ENCODE measurements at regions not wholly inside any gene's neighbourhood (a gene's known extent, or its start where the extent isn't known, plus 50 kb on each side); places are given as distances from the start of the nearest gene placed in this dataset.

DNA sequence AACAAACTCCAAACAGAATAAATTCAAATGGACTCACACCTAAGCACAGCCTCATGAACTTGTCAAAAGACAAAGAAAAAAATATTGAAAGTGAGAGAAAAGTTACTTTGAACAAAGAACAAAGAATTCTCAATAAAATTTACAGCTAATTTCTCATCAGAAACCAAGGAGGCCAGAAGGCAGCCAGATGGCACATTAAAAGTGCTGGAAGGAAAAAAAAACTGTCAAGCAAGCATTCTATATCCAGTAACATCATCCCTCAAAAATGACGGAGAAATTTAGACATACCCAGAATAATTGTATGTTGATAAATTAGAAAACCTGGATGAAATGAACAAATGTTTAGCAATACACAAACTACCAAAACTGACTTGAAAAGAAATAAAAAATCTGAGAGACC is 129.8 kb upstream of the UQCRFS1 start:
- TF ChIP-seq POLR2AphosphoS5 (IDR thresholded peaks at IDR 0.05; ENCODE audit: low read depth) (no peak), SPI1 (IDR thresholded peaks at IDR 0.05; ENCODE audit: borderline replicate concordance, low read depth) (no peak), GABPA (IDR thresholded peaks at IDR 0.05; ENCODE audit: low read depth) (no peak)
- TF ChIP-seq, protein P1, sequence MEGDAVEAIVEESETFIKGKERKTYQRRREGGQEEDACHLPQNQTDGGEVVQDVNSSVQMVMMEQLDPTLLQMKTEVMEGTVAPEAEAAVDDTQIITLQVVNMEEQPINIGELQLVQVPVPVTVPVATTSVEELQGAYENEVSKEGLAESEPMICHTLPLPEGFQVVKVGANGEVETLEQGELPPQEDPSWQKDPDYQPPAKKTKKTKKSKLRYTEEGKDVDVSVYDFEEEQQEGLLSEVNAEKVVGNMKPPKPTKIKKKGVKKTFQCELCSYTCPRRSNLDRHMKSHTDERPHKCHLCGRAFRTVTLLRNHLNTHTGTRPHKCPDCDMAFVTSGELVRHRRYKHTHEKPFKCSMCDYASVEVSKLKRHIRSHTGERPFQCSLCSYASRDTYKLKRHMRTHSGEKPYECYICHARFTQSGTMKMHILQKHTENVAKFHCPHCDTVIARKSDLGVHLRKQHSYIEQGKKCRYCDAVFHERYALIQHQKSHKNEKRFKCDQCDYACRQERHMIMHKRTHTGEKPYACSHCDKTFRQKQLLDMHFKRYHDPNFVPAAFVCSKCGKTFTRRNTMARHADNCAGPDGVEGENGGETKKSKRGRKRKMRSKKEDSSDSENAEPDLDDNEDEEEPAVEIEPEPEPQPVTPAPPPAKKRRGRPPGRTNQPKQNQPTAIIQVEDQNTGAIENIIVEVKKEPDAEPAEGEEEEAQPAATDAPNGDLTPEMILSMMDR (IDR thresholded peaks at IDR 0.05; ENCODE audit: insufficient read depth, low read length) = no peak
- TF ChIP-seq, protein P2, sequence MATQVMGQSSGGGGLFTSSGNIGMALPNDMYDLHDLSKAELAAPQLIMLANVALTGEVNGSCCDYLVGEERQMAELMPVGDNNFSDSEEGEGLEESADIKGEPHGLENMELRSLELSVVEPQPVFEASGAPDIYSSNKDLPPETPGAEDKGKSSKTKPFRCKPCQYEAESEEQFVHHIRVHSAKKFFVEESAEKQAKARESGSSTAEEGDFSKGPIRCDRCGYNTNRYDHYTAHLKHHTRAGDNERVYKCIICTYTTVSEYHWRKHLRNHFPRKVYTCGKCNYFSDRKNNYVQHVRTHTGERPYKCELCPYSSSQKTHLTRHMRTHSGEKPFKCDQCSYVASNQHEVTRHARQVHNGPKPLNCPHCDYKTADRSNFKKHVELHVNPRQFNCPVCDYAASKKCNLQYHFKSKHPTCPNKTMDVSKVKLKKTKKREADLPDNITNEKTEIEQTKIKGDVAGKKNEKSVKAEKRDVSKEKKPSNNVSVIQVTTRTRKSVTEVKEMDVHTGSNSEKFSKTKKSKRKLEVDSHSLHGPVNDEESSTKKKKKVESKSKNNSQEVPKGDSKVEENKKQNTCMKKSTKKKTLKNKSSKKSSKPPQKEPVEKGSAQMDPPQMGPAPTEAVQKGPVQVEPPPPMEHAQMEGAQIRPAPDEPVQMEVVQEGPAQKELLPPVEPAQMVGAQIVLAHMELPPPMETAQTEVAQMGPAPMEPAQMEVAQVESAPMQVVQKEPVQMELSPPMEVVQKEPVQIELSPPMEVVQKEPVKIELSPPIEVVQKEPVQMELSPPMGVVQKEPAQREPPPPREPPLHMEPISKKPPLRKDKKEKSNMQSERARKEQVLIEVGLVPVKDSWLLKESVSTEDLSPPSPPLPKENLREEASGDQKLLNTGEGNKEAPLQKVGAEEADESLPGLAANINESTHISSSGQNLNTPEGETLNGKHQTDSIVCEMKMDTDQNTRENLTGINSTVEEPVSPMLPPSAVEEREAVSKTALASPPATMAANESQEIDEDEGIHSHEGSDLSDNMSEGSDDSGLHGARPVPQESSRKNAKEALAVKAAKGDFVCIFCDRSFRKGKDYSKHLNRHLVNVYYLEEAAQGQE (IDR thresholded peaks at IDR 0.05; ENCODE audit: insufficient replicate concordance, low read depth) = no peak
- no peak for DNase-seq (ENCODE audit: low read depth in 1 of 2, low spot score in 1 of 2)
- no peaks in the 10 kb centered on the region for H3K27me3 ChIP-seq (ENCODE audit: insufficient read depth, poor library complexity, severe bottlenecking)

DNA sequence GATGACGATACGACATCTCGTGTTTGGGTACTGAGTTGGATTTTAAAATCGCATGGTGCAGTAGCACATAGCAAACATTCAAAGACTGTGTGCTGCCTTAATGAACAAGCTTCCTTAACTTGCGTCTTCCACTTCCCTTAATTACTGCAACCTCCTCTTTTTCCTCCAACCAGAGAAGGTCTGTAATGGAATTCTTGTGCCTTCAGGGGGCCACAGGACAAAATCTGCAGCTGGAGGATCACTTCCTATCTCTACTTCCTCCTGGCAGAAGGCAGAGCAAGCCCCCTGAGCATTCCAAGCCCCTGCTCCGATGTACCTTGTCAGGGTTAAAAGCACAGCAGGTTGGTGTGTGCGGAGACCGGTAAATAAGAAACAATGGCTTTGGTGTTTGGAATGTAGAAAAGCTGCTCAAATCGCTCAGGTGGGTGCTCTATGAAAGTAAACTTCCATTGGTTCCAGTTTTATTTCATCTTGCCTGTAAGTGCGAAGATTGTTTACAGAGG is 151.3 kb upstream of the UQCRFS1 start:
- H3K27ac ChIP-seq (replicated peaks) = no peak overlapping the region
- TF ChIP-seq, protein P2 (IDR thresholded peaks at IDR 0.05; ENCODE audit: insufficient replicate concordance, low read depth) = no peak

More for the DNA sequence above, 129.8 kb upstream of the UQCRFS1 start:
- H3K4me3 ChIP-seq (replicated peaks; ENCODE audit: insufficient read depth, low read length) = no peak overlapping the region
- no peak overlapping the region for H3K27ac ChIP-seq (replicated peaks)

DNA sequence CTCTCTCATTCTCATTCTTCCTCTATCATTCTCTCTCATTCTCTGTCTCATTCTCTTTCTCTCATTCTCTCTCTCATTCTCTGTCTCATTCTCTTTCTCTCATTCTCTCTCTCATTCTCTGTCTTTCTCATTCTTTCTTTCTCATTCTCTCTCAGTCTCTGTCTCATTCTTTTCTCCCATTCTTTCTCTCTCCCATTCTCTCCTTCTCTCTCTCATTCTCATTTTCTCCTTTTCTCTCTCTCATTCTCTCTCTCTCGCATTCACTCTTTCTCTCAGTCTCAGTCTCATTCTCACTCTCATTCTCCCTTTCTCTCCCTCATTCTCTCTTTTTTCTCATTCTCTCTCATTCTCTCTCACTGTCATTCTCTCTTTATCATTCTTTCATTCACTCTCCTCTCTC is 152.0 kb upstream of the UQCRFS1 start:
- peaks cover 18% of the 10 kb centered on the region for H3K27me3 ChIP-seq (ENCODE audit: insufficient read depth, poor library complexity, severe bottlenecking)
- no peak overlapping the region for H3K4me3 ChIP-seq (replicated peaks; ENCODE audit: insufficient read depth, low read length)
- no peak for DNase-seq (ENCODE audit: low read depth in 1 of 2, low spot score in 1 of 2)
- H3K27ac ChIP-seq (replicated peaks) = no peak overlapping the region
- no peak for TF ChIP-seq GABPA (IDR thresholded peaks at IDR 0.05; ENCODE audit: low read depth)
- TF ChIP-seq, protein P2 (IDR thresholded peaks at IDR 0.05; ENCODE audit: insufficient replicate concordance, low read depth) = no peak

More for the DNA sequence above, 151.3 kb upstream of the UQCRFS1 start:
- no peak overlapping the region for H3K4me3 ChIP-seq (replicated peaks; ENCODE audit: insufficient read depth, low read length)
- H3K27me3 ChIP-seq (ENCODE audit: insufficient read depth, poor library complexity, severe bottlenecking) = peaks cover 18% of the 10 kb centered on the region
- DNase-seq (ENCODE audit: low read depth in 1 of 2, low spot score in 1 of 2) = no peak

DNA sequence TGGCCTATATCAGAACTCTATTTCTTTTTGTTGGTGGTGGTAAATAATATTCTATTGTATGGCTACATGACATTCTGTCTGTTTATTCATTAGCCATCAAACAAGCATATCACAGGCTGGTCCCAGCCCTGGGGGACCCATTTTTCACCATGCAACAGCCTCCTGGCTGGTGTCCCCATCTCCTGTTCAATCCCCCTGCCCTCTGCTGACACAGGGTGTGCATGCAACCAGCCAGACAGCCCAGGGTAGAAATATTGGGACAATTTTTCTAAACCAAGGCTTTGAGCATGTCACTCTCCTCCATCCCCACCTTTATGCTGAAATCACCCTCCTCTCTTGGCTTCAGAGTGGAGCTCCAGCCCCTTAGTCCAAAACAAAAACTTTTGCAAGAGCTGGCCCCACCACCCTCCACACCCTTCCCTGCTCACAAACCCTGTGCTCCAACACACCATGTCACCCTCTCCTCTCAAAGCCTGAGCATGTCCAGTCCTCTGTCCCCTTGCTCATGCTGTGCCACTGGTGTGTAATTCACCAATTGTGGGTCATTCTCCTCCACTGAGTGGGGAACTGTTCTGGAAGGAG is 153.0 kb upstream of the UQCRFS1 start:
- Histone ChIP-seq H3K4me3 (replicated peaks; ENCODE audit: insufficient read depth, low read length) (no peak overlapping the region), H3K27me3 (ENCODE audit: insufficient read depth, poor library complexity, severe bottlenecking) (peaks cover 18% of the 10 kb centered on the region), H3K27ac (replicated peaks) (no peak overlapping the region)
- TF ChIP-seq, protein P2 (IDR thresholded peaks at IDR 0.05; ENCODE audit: insufficient replicate concordance, low read depth) = no peak
- DNase-seq (ENCODE audit: low read depth in 1 of 2, low spot score in 1 of 2) = no peak

Data from HL-60 (cell line).